Frontal cortex (tissue), 3 donors: ENCODE measurements at regions not wholly inside any gene's neighbourhood (a gene's known extent, or its start where the extent isn't known, plus 50 kb on each side); places are given as distances from the start of the nearest gene placed in this dataset.

Experiments
- DNase-seq, 2 donors: peaks; one replicate each; pipeline ENCODE4 v3.0.0; 2012; ENCODE audit warnings: low spot score in 2 of 2
- FAIRE-seq: peaks from 2 replicates; lab custom pipeline; 2012; peaks lifted over from hg19 to GRCh38; lab: Jason Lieb, UNC
- donor health status: control.
- donor health status: control.
- donor health status: control.

GRCh38 chr1:47709019-47709871, 271.4 kb downstream of the FOXD2 start:
- FAIRE-seq (no peak), DNase-seq (peak; percentile 54 to 58)

GRCh38 chr1:47709872-47710231, 272.0 kb downstream of the FOXD2 start:
- DNase-seq: no peak
- FAIRE-seq: no peak

GRCh38 chr1:47710329-47711071, 272.7 kb downstream of the FOXD2 start:
- DNase-seq (peak; percentile 84 to 95), FAIRE-seq (no peak)
